ENCODE measurements at regions not wholly inside any gene's neighbourhood (a gene's known extent, or its start where the extent isn't known, plus 50 kb on each side); places are given as distances from the start of the nearest gene placed in this dataset.

DNA sequence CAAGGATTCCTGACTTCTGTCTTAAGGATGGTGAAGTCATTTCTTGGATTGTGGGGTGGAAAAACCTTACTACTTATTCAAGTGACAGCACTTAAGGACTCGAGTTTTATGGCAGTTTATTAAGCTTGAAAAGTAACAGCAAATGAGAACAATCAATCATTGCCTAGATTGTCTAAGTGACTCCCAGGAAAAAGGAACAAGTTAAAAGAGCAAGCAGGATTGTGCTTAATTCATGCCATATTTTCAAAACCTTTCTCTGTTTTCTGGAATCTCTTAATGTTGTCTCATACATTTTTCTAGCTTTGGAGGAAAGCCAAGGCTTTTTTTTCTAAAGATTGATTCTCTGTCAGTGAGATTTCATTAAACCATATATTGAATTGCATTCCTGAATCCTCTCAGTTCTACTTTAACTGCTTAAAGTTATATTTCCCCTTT is 236.2 kb upstream of the HTR2A start:
- Histone ChIP-seq H3K9me3 (replicated peaks) (no peaks in the 10 kb centered on the region), H3K27ac (no peak overlapping the region), H3K4me3 (no peak overlapping the region), H3K4me1 (no peaks in the 10 kb centered on the region), H3K36me3 (no peaks in the 10 kb centered on the region), H3K27me3 (no peaks in the 10 kb centered on the region)
- DNase-seq = no peak

DNA sequence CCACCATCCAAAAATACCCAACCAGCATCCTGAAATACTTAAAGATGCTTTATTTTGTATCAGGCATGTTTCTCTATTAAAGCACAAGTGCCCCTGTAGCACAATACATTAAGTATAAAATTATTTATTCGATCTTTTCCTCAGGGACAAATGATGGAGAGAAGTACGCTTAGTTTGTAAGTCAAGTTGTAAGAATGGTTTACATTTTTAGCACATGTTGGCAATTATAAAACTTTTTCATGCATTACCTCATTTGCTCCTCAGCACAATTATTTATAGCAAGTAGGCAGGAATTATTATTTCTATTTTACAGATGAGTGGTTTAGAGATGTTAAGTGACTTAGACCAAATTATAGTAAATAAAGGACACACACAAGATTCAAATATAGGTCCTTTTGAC is 232.6 kb upstream of the HTR2A start:
- Histone ChIP-seq H3K27ac (no peak overlapping the region), H3K9me3 (replicated peaks) (no peaks in the 10 kb centered on the region), H3K27me3 (no peaks in the 10 kb centered on the region), H3K4me3 (no peak overlapping the region), H3K36me3 (no peaks in the 10 kb centered on the region), H3K4me1 (no peaks in the 10 kb centered on the region)
- DNase-seq = no peak

DNA sequence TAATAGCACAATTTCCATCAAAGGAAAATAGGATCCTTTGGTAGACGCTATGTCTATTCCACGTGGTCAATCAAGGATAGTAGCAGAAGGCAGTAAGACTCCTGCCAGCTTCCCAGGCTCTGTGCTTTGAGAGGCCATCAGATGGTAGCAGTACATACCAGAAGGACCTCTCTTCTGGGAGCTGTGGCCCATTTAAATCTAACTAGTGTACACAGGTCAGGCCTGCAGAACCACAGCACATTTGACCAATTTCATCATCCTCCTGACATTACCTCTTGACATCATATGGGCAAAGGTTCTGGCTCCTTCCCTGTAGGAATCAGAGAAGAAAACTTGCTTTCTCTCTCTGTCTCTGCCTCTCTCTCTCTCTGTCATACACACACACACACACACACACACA is 229.6 kb upstream of the HTR2A start:
- Histone ChIP-seq H3K4me3 (no peak overlapping the region), H3K4me1 (no peaks in the 10 kb centered on the region), H3K27ac (no peak overlapping the region), H3K9me3 (replicated peaks) (no peaks in the 10 kb centered on the region), H3K27me3 (no peaks in the 10 kb centered on the region), H3K36me3 (no peaks in the 10 kb centered on the region)
- DNase-seq = peak in 1 of 2 experiments; percentile 5

DNA sequence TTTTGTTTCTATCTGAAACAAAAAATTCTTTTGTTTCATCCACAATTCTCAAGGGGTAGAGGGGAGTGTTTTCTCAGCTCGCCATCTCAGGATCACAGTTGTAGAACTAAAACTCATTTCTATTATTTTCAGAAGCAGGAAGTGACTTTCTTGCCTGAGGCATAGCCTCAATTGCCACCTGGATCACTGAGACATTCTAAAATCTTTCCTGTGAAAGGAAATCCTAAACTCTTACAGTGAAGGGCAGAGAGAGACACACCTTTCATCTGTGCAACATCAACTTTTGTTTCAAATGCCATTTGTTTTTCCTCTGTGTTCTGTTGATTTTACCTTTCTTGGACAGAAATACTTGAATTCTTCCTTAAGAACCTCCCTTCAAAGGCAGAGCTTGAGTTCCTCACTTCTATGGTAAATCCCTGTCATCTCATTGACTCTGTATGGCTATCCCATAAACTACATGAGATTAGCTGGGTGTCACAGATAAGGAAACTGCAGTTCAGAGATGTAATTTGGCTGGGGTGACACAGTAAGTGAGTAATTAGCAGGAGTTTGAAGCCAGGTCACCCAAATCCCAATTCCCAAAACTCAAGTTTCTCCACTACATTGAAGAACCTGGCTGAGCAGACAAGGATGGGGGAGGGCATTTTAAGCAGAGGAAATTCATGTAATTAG is 224.4 kb upstream of the HTR2A start:
- Histone ChIP-seq H3K27ac (no peak overlapping the region), H3K4me3 (no peak overlapping the region), H3K4me1 (no peaks in the 10 kb centered on the region), H3K36me3 (no peaks in the 10 kb centered on the region), H3K27me3 (no peaks in the 10 kb centered on the region), H3K9me3 (replicated peaks) (no peaks in the 10 kb centered on the region)
- no peak for DNase-seq

DNA sequence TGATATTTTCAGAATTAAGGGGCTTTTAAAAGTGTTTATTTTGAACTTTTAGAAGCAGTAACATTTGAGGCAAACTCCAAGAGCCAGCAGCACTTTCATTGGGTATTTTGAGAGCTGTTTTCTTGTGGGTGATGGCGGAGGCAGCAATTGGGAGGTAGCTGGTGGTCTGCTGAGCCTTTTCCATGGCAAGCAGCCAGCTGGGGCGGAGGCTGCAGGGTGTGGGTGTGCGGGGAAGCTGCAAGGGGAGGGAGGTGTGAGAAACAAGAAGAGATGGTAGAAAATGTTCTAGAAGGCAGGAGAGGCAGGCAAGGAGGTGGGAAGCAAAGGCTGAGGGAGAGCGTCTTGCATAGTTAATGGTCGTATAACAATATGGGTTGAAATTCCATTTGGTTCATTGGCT is 223.4 kb upstream of the HTR2A start:
- no peaks in the 10 kb centered on the region for H3K36me3 ChIP-seq
- no peaks in the 10 kb centered on the region for H3K9me3 ChIP-seq (replicated peaks)
- peak; percentile 4 to 20 for DNase-seq
- H3K4me3 ChIP-seq = no peak overlapping the region
- no peaks in the 10 kb centered on the region for H3K27me3 ChIP-seq
- no peaks in the 10 kb centered on the region for H3K4me1 ChIP-seq
- H3K27ac ChIP-seq = no peak overlapping the region

DNA sequence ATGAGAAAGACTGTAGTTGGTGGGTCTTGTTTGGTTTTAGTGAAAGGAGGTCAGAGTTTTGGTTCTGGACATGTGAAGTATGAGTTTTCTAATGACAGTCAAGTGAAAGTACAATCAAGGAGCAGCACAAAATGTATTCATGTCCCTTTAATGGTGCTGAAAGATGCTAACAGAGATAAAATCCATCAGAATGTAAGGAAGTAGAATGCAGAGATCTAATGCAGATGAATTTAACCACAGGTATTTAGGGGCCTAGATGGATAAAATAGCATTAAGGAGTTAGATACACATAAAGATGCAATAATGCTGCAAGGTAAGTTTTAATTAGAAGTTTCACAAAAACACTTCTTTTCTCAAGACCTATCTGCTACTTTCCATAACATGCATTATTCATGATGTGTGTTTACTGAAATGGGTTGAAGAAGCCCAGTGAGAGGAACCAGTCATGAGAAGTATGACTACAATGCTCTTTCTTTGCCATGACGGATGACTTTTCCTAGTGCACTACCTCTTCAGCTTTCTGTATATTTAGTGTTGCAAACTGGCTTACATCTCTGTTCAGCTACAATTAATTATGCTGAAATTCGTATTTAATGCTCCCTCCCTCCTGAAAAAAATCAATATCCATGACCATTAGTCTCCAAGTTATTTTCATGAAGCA is 222.9 kb upstream of the HTR2A start:
- H3K9me3 ChIP-seq (replicated peaks) = no peaks in the 10 kb centered on the region
- H3K27ac ChIP-seq = no peak overlapping the region
- no peaks in the 10 kb centered on the region for H3K4me1 ChIP-seq
- H3K36me3 ChIP-seq = no peaks in the 10 kb centered on the region
- DNase-seq = no peak
- no peaks in the 10 kb centered on the region for H3K27me3 ChIP-seq
- no peak overlapping the region for H3K4me3 ChIP-seq

DNA sequence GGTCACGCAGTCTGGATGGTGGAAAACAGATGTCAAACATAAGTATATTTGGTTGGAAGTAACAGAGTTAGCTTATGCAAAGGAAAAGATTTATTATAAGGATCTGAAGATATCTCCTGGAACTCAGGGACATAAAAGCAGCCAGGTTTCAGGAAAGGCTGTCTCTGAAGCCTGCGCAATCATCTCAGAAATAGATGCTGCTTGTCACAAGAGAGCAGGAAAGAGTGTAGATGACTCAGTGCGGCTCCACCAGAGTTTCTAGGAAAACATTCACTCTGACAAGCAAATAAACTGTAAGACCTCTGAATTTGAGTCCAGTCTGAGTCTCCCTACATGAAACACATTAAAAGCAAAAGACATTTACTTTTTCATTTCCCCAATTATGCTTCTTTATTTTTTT is 220.4 kb upstream of the HTR2A start:
- H3K27ac ChIP-seq = no peak overlapping the region
- H3K36me3 ChIP-seq = no peaks in the 10 kb centered on the region
- DNase-seq = no peak
- H3K4me3 ChIP-seq = no peak overlapping the region
- no peaks in the 10 kb centered on the region for H3K9me3 ChIP-seq (replicated peaks)
- no peaks in the 10 kb centered on the region for H3K27me3 ChIP-seq
- no peaks in the 10 kb centered on the region for H3K4me1 ChIP-seq

DNA sequence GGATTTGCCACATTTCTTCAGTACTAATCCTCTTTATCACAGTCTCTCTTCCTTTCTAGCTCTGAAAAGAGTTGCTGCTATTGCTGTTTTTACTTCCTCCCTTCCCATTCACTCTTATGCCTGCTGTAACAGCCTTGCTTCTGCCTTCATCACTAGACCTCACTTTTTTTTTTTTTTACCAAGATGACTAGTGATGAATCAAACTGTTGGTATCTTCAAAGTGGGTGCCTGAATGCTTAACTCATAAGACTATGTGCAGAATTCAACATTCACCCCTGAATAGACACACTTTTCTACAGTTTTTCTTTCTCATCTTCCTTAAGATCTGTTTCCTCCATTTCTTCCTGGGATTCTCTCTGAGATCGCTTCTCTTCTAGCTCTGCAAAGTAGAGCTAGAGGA is 217.2 kb upstream of the HTR2A start:
- Histone ChIP-seq H3K27ac (no peak overlapping the region), H3K36me3 (no peaks in the 10 kb centered on the region), H3K4me1 (no peaks in the 10 kb centered on the region), H3K27me3 (no peaks in the 10 kb centered on the region), H3K9me3 (replicated peaks) (no peaks in the 10 kb centered on the region), H3K4me3 (no peak overlapping the region)
- no peak for DNase-seq

DNA sequence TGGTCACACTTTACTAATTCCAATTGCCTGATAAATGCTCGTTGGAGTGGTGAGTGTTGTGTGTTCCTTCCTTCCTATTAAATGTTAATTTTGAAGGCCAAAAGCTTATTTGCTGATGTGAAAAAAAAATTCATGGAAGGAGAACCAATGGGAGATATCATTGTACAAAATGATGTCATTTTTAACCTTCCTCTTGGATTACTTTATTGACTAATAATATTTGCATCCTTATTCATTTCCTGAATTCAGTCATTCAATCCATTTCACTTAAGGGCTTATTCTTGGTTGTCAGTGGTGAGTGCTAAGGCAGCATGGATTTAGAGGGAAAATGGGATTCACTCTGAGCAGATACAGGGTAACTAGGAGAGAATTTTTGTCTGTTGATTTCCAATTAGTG is 216.0 kb upstream of the HTR2A start:
- no peaks in the 10 kb centered on the region for H3K9me3 ChIP-seq (replicated peaks)

DNA sequence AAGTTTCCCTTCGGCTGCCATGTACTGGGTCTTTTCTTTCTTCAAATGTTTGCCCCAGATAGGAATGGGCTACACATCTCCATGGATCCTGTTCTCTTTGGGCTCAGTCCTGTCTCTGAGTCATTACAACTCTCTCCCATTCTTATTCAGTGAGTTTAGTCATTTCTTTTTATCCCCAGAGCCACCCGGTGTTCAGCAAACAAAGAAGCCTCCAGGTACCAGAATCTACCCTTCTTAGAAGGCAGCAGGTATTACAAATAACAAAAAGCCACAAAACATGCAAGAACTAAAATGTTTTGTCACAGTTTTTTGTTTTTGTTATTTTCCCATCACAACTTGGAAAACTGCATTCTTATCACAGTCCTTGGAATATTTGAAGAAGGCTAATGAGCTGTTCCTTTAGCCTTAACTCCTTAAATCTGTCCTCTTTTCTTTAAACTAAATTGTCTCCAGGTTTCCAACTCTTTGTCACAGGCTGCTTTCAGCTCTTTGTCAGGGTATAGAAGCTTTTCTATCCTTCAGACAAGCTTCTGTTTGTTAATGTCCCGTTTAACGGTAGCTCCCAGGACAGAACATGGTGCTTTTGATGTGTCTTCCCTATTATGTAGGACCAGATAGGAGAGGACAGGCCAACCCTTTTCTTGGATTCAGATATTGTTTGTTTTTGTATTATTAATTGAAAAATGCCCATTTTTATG is 215.5 kb upstream of the HTR2A start:
- Histone ChIP-seq H3K36me3 (no peaks in the 10 kb centered on the region), H3K9me3 (replicated peaks) (no peaks in the 10 kb centered on the region), H3K27ac (no peak overlapping the region), H3K27me3 (no peaks in the 10 kb centered on the region), H3K4me3 (no peak overlapping the region), H3K4me1 (no peaks in the 10 kb centered on the region)
- no peak for DNase-seq

More for the DNA sequence above, 216.0 kb upstream of the HTR2A start:
- no peaks in the 10 kb centered on the region for H3K36me3 ChIP-seq
- H3K27me3 ChIP-seq = no peaks in the 10 kb centered on the region
- no peak overlapping the region for H3K4me3 ChIP-seq
- no peaks in the 10 kb centered on the region for H3K4me1 ChIP-seq
- no peak for DNase-seq
- H3K27ac ChIP-seq = no peak overlapping the region

DNA sequence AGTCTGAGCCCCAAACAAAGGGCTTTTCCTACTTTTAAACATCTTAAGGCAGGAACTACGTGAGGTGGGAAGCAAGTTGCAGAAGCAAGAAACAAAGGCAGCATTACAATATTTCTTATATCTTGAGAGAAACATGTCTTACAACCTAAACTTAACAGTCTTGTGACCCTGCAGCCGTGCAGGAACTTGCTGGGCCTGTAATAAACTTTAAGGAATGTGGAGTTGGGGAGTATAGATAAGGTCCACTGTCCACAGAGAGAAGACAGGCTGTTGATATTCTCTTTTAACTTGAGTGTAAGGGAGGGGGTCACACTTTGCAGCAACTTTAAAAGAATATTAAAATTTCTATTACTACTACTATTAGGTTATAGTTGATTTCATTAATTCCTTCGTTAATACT is 214.6 kb upstream of the HTR2A start:
- Histone ChIP-seq H3K9me3 (replicated peaks) (no peaks in the 10 kb centered on the region), H3K4me3 (no peak overlapping the region), H3K4me1 (no peaks in the 10 kb centered on the region), H3K36me3 (no peaks in the 10 kb centered on the region), H3K27ac (no peak overlapping the region), H3K27me3 (no peaks in the 10 kb centered on the region)
- no peak for DNase-seq

DNA sequence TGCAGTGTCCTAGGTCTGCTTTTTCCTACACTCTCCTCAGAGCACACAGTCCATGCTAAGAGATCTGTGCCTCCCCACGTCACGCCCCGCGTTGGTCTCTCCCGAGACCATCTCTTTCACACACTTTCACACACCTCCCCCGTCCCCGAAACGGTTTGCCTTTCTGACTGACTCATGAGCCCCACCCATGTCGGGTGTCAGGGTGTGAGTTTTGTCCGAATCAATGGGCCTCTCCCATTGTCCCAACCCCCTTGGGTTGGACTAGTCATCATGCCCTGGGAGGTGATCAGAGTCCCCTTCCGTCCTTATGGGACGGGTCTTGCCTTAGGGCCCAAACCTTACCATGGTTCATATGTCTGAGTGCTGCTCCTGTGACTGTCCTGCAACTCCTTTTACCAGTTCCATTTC is 214.0 kb upstream of the HTR2A start:
- DNase-seq = no peak
- no peaks in the 10 kb centered on the region for H3K36me3 ChIP-seq
- no peaks in the 10 kb centered on the region for H3K27me3 ChIP-seq
- H3K9me3 ChIP-seq (replicated peaks) = no peaks in the 10 kb centered on the region
- no peaks in the 10 kb centered on the region for H3K4me1 ChIP-seq
- H3K27ac ChIP-seq = no peak overlapping the region
- no peak overlapping the region for H3K4me3 ChIP-seq

DNA sequence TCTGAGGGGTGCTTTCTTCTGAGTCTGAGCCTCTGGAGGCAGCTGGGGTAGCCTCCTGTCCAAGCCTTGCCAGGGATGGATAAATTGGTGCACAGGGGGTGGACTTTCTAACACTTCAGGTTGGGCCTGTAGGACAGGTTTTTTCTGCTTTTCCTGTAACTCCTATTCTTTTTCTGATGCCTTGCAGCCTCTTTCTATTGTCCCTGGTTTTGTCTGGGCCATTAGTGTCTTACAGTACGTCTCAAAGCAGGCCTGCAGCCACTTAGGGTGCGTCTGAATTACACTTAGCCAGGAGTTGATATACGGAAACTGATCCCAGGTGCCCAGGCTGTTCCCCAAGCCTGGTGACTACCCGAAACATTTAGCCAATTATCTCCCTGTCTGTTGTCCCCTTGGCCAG is 213.3 kb upstream of the HTR2A start:
- Histone ChIP-seq H3K36me3 (no peaks in the 10 kb centered on the region), H3K27me3 (no peaks in the 10 kb centered on the region), H3K27ac (no peak overlapping the region), H3K4me3 (no peak overlapping the region), H3K9me3 (replicated peaks) (no peaks in the 10 kb centered on the region), H3K4me1 (no peaks in the 10 kb centered on the region)
- no peak for DNase-seq

DNA sequence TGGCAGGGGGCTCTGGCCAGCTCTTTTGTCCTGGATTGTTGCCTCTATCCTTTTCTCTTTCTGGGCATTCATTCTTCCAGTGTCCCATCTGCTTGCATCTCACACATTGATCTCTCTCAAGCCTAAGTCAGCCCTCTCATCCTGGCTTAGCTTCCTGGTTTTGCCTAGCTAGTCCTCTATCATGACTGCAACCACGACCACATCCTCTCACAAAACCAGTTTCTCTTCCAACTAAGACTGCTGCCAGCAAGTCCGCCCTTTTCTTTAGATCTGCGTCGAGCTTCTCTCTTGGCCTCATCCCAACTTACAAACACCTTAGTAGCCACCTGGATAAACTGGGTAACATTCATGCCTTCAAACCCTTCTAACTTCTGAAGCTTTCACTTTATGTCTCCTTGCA is 212.2 kb upstream of the HTR2A start:
- H3K27ac ChIP-seq = no peak overlapping the region
- H3K36me3 ChIP-seq = no peaks in the 10 kb centered on the region
- H3K27me3 ChIP-seq = no peaks in the 10 kb centered on the region
- DNase-seq = no peak
- no peak overlapping the region for H3K4me3 ChIP-seq
- H3K4me1 ChIP-seq = no peaks in the 10 kb centered on the region
- no peaks in the 10 kb centered on the region for H3K9me3 ChIP-seq (replicated peaks)

DNA sequence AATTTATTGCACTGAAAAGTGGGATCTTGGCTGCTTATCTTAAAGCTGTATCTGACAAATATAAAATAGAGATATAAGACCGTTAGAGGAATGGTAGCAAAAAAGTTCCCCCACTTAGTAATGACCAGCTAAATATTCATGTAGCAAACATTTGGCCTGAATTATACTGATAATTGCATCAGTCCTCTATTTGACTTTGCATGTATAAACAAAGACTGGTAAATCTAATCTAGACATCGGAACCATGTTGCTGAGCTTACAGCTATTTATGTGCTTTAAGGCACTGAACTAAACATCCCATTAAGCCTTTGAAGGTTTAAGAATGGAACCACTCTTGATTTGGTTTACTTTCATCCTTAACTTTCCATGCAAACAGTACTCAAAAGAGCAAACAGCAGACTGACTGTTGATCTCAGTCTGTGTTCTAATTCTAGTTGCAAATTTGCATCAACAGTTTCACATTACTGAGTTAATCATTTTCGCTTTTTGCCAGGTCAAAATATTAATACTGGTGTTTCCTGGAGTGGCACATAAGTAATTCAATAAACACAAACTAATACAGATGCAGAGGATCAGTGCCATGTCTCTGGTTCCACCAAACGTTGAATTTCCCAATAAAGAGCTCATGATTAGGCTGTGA is 203.5 kb upstream of the HTR2A start:
- no peak overlapping the region for H3K27ac ChIP-seq
- no peaks in the 10 kb centered on the region for H3K27me3 ChIP-seq
- H3K4me1 ChIP-seq = no peaks in the 10 kb centered on the region
- no peak overlapping the region for H3K4me3 ChIP-seq
- no peaks in the 10 kb centered on the region for H3K36me3 ChIP-seq
- DNase-seq = no peak
- H3K9me3 ChIP-seq (replicated peaks) = no peaks in the 10 kb centered on the region
